ENCODE measurements at regions not wholly inside any gene's neighbourhood (a gene's known extent, or its start where the extent isn't known, plus 50 kb on each side); places are given as distances from the start of the nearest gene placed in this dataset.

- DNase-seq, result no peak
Measured at GRCh38 chr22:48849963-48850657, 977.6 kb downstream of the BRD1 start.

- no peak for DNase-seq
Measured at GRCh38 chr22:48849219-48849912, 978.3 kb downstream of the BRD1 start.

GRCh38 chr22:48846200-48846599, 981.5 kb downstream of the BRD1 start:
- no peak for DNase-seq

- no peak for DNase-seq
Measured at GRCh38 chr22:48845356-48845936, 982.2 kb downstream of the BRD1 start.

- no peak for DNase-seq
Measured at GRCh38 chr22:48844056-48844675, 983.5 kb downstream of the BRD1 start.

GRCh38 chr22:48843640-48844039, 984.0 kb downstream of the BRD1 start:
- no peak for DNase-seq

- no peak for DNase-seq
Measured at GRCh38 chr22:48842976-48843375, 984.7 kb downstream of the BRD1 start.

GRCh38 chr22:48842583-48842945, 985.1 kb downstream of the BRD1 start:
- DNase-seq, result no peak

- no peak for DNase-seq
Measured at GRCh38 chr22:48841881-48842582, 985.6 kb downstream of the BRD1 start.

GRCh38 chr22:48840112-48840949, 987.3 kb downstream of the BRD1 start:
- DNase-seq, result no peak

GRCh38 chr22:48838846-48839730, 988.6 kb downstream of the BRD1 start:
- no peak for DNase-seq

- no peak for DNase-seq
Measured at GRCh38 chr22:48838376-48838775, 989.3 kb downstream of the BRD1 start.

GRCh38 chr22:48837341-48837935, 990.2 kb downstream of the BRD1 start:
- no peak for DNase-seq

GRCh38 chr22:48836673-48837340, 990.9 kb downstream of the BRD1 start:
- DNase-seq, result no peak

GRCh38 chr22:48835857-48836672, 991.6 kb downstream of the BRD1 start:
- DNase-seq, result no peak

- no peak for DNase-seq
Measured at GRCh38 chr22:48835364-48835763, 992.3 kb downstream of the BRD1 start.

GRCh38 chr22:48834404-48834803, 993.3 kb downstream of the BRD1 start:
- DNase-seq, result no peak

- DNase-seq, result no peak
Measured at GRCh38 chr22:48832592-48832991, 995.1 kb downstream of the BRD1 start.

GRCh38 chr22:48829908-48830307, 997.8 kb downstream of the BRD1 start:
- no peak for DNase-seq

All from activated CD4-positive, alpha-beta T cell treated with anti-CD3 and anti-CD28 coated beads for 1 hour (primary cell).